Left ventricle myocardium inferior (tissue), 1 donor: ENCODE measurements at regions not wholly inside any gene's neighbourhood (a gene's known extent, or its start where the extent isn't known, plus 50 kb on each side); places are given as distances from the start of the nearest gene placed in this dataset.

ENCODE experiments used
- DNase-seq: peaks from one replicate; pipeline ENCODE4 v3.0.0-alpha.2; 2020
- H3K27ac ChIP-seq: fragments of 200-600 bp; replicated peaks from 2 replicates; pipeline ENCODE4 v1.8.0; 2021
- H3K27me3 ChIP-seq: fragments of 200-600 bp; 2 replicates; pipeline ENCODE4 v1.8.0; 2021; ENCODE audit warnings: low read depth
- H3K36me3 ChIP-seq: fragments of 200-600 bp; 2 replicates; pipeline ENCODE4 v1.8.0; 2021
- H3K4me1 ChIP-seq: fragments of 200-600 bp; 2 replicates; pipeline ENCODE4 v1.8.0; 2021
- H3K4me3 ChIP-seq: fragments of 200-600 bp; 2 replicates; pipeline ENCODE4 v1.8.0; 2021; ENCODE audit warnings: mild to moderate bottlenecking, moderate library complexity
- H3K9me3 ChIP-seq: fragments of 200-600 bp; replicated peaks from 2 replicates; pipeline ENCODE4 v1.8.0; 2021
- intact Hi-C: fragments of 100-400 bp; cut with micrococcal nuclease; formaldehyde crosslinking; loops from one replicate; pipeline ENCODE4 v1.11.0; 2022
- TF ChIP-seq, protein P1 (sequence below): fragments of 200-600 bp; IDR thresholded peaks from 2 replicates; pipeline ENCODE4 v1.8.0; 2021; ENCODE audit warnings: antibody characterized with exemption, mild to moderate bottlenecking, borderline replicate concordance
- donor health status: DM: no; HTN: yes; CAD: no; lungs with severe emphysema.

DNA sequence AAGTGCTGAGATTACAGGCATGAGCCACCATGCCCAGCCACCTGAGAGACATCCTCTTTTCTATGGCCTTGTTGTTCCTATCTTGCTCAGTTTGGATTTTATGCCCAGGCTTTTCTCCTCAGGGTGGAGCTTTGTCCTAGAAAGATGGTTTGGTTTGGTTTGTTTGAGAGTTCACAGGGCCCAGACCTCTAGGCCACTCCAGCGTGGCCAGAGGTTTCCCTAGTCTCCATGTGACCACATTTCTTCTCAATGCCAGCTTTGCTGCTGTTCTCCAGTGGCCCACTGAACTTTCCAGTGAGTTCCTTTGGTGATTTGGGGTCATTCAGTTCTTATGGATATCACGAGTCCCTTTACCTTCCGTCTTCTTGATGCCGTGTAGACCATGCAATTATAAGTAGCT lies 92.6 kb upstream of the SERBP1 start:
- Histone ChIP-seq H3K9me3 (peaks cover 5% of the 10 kb centered on the region), H3K27me3 (no peaks in the 10 kb centered on the region), H3K4me3 (no peak overlapping the region), H3K36me3 (no peaks in the 10 kb centered on the region), H3K4me1 (no peaks in the 10 kb centered on the region), H3K27ac (no peak overlapping the region)
- DNase-seq, result no peak
- intact Hi-C loops, result no loop called here
- TF ChIP-seq, protein P1, sequence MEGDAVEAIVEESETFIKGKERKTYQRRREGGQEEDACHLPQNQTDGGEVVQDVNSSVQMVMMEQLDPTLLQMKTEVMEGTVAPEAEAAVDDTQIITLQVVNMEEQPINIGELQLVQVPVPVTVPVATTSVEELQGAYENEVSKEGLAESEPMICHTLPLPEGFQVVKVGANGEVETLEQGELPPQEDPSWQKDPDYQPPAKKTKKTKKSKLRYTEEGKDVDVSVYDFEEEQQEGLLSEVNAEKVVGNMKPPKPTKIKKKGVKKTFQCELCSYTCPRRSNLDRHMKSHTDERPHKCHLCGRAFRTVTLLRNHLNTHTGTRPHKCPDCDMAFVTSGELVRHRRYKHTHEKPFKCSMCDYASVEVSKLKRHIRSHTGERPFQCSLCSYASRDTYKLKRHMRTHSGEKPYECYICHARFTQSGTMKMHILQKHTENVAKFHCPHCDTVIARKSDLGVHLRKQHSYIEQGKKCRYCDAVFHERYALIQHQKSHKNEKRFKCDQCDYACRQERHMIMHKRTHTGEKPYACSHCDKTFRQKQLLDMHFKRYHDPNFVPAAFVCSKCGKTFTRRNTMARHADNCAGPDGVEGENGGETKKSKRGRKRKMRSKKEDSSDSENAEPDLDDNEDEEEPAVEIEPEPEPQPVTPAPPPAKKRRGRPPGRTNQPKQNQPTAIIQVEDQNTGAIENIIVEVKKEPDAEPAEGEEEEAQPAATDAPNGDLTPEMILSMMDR, result no peak

GRCh38 chr1:67524143-67525052 lies 94.2 kb upstream of the SERBP1 start:
- H3K4me1 ChIP-seq, result no peaks in the 10 kb centered on the region
- H3K36me3 ChIP-seq, result no peaks in the 10 kb centered on the region
- no peak overlapping the region for H3K4me3 ChIP-seq
- intact Hi-C loops, result no loop called here
- no peaks in the 10 kb centered on the region for H3K27me3 ChIP-seq
- no peak for DNase-seq
- H3K27ac ChIP-seq, result no peak overlapping the region
- H3K9me3 ChIP-seq, result no peaks in the 10 kb centered on the region
- TF ChIP-seq, protein P1, result no peak

DNA sequence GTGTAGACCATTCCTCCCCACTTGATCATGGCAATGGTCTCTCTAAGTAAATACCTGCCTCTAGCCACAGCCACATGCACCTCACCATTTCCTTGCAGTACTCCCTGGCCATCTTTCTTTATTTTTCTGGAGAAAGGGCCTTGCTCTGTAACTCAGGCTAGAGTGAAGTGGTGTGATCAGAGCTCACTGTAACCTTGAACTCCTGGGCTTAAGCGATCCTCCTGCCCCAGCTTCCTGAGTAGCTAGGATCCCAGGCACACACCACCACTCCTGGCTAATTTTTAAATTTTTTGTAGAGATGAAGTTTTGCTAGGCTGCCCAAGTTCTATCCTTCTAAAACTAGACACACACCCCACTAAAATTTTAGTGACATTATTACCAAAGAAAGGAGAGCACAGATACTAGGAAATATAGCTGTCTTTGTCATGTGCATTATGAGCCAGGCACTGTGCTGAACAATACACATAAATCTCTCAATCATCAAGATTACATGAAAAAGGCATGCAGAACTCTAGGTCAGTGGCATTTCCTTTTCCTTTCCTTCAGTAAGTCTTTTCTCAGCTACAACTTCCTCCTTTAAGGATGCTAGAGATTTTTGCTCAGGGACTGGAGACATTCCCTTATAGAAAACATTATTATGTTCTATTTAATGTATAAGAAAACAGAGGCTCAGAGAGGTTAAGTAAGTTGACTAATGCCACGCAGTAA lies 95.0 kb upstream of the SERBP1 start:
- no peaks in the 10 kb centered on the region for H3K27me3 ChIP-seq
- intact Hi-C loops, result no loop called here
- no peak for DNase-seq
- TF ChIP-seq, protein P1, result no peak
- H3K27ac ChIP-seq, result no peak overlapping the region
- H3K4me3 ChIP-seq, result no peak overlapping the region
- no peaks in the 10 kb centered on the region for H3K36me3 ChIP-seq
- no peaks in the 10 kb centered on the region for H3K4me1 ChIP-seq
- no peaks in the 10 kb centered on the region for H3K9me3 ChIP-seq

DNA sequence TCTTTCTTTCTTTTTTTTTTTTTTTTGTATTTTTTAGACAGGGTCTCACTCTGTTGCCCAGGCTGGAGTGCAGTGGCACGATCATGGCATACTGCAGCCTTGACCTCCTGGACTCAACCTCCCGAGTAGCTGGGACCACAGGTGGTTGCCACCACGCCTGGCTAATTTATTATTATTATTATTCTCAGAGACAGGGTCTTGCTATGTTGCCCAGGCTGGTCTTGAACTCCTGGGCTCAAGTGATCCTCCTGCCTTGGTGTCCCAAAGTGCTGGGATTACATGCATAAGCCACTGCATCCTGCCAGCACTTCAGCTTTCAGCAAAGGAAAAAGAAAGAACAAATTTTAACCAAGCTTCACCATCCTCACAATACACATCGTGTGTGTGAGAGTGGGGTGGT lies 97.9 kb upstream of the SERBP1 start:
- TF ChIP-seq, protein P1, result no peak
- intact Hi-C loops, result no loop called here
- no peak for DNase-seq
- Histone ChIP-seq H3K4me3 (no peak overlapping the region), H3K4me1 (no peaks in the 10 kb centered on the region), H3K36me3 (no peaks in the 10 kb centered on the region), H3K27ac (no peak overlapping the region), H3K27me3 (no peaks in the 10 kb centered on the region), H3K9me3 (no peaks in the 10 kb centered on the region)

DNA sequence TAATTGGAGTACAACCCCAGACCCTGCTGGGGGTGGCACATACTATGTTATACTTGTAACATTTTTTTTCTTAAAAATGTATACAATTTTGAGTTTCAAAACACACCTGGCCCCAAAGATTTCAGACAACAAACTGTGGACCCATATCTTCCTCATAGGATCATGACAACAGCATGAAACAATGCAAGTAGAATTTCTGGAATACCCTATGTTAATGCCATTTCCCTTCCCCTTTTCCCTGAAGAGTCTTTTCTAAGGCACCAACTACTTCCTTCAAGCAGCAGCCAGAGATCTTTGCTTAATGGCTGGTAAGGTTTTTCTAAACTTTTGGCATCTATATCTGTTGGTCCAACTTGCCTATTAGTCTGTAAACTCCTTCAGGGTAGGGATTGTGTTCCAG lies 99.9 kb upstream of the SERBP1 start:
- H3K9me3 ChIP-seq, result no peaks in the 10 kb centered on the region
- TF ChIP-seq, protein P1, result no peak
- intact Hi-C loops, result loop anchor here (5.0 kb wide), 1 partner anchor 232 kb away; no protein-coding TSS in a partner anchor
- no peaks in the 10 kb centered on the region for H3K4me1 ChIP-seq
- no peaks in the 10 kb centered on the region for H3K27me3 ChIP-seq
- H3K36me3 ChIP-seq, result no peaks in the 10 kb centered on the region
- no peak overlapping the region for H3K27ac ChIP-seq
- H3K4me3 ChIP-seq, result no peak overlapping the region
- no peak for DNase-seq
